NCI-H2081 (cell line): ENCODE measurements at regions not wholly inside any gene's neighbourhood (a gene's known extent, or its start where the extent isn't known, plus 50 kb on each side); places are given as distances from the start of the nearest gene placed in this dataset.
"Not testable (repeated sequence)": the region's sequence is repeated elsewhere in the genome, so short reads cannot be mapped to it uniquely, and the experiment has no call there.

Source experiments
- DNase-seq, 2 experiments: peaks; one replicate each; lab custom pipeline; 2025; lab: John Stamatoyannopoulos, UW

DNA sequence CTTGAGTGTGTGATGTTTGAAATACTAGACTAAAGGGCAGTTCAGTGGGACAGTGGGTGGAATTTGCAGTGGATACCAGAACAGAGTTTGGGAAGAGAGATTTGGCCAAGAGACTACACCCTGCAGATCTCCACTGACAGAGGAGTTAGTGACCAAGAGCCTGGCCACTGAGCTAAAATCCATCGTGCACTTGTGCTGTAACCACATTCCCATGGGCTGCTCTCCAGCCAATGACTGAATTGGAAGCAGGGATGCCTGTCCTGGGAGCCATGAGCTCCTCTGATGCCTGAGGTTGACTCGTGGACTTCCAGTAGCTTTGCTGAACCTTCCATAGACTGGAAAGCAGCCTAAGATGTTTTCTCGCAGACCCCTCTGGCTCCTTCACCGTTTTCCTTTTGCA, 296.1 kb downstream of the TRIML1 start:
- DNase-seq, result no peak

GRCh38 chr4:188437535-188437934, 298.3 kb downstream of the TRIML1 start:
- no peak for DNase-seq

DNA sequence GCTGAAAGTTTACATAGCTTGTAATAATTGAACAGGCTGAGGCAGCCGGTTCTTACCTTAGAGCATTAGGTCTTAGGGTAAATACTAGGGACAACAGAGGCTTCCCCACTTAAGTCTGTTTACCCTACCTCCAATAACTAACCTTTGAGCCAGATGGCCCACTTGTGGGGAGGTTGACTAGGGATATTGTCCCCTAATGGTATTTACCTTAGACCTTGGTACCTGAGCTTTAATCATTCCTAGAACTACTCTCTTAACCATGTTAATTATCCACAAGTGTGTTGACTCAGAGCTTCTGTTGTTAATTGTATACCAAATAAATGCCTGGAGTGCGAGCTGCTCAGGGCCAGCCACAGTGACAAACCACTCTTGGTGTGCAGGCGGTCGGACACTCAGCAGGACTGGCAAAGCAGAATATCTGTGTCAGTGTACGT, 299.2 kb downstream of the TRIML1 start:
- peak; percentile 63 to 92 for DNase-seq

DNA sequence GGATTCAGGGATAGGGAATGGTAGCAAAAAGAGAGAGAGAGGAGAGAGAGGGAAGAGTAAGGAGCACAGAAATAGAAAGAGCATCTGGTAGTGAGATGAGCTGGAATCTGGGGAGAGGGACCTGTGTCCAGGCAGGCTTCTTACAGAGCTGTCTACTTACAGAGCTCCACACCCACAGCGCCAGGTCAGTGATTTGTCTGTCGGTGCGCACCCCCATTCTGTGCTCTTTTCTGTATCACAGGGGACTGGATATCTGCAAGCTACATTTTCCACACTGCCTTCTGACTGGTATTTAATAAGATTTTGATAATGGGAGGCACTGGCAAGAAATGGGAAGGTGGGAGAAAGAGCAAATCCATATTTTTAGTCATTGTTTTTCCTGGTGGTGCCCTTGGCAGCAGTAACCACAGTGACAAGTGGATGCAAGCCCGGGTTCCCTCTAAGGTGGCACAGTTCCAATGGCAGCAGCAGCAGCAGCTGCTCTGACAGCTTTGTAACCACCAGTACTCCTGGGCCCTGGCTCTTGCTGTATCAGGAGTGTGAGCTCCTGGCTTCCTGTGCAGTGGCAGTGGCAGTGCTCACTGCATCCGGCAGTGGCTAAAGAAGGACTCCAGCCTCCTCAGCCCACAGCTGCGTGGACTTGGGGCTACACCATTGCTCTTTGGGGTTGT, 300.5 kb downstream of the TRIML1 start:
- DNase-seq, result peak; percentile 84 to 96

DNA sequence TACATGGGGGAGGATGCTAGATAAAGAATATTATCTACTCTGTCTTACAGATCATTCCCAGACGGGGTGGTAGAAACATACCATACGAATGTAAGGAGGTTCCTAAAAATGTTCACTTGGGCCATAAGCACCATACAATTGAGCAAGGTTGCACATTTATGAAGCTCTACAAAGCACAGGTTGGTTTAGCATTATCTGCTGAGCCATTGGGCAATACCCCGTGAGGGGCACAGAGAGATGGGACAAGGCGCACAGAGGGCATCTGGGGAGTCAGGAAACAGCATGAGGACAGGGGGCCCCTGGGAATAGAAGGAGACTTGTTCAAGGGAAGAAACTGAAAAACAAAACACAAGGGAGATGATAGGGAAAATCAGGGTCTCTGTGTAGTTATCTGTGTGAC, 305.3 kb downstream of the TRIML1 start:
- no peak for DNase-seq

GRCh38 chr4:188448996-188449395, 309.8 kb downstream of the TRIML1 start:
- not testable (repeated sequence) for DNase-seq

GRCh38 chr4:188450571-188450970, 311.3 kb downstream of the TRIML1 start:
- DNase-seq, result no peak

- no peak for DNase-seq
Measured at GRCh38 chr4:188452097-188452496, 312.9 kb downstream of the TRIML1 start.

DNA sequence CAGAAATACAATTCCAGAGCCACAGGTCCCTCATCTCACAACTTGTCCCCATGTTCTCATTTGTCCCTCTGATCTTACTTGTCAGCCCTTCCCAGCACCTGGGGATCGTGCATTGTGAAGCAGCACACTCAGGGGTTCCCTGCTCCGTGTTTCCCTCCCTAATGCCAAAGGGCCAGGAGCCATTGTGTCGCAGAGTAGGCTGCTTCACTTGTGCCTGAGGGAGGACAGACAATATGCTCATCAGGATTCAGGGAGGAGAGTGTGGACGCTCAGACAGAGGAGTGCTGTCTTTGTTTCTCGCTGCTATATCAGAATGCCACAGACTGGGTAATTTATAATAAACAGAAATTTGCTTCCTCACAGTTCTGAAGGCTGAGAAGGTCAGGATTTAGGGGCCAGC, 315.3 kb downstream of the TRIML1 start:
- no peak for DNase-seq

- no peak for DNase-seq
Measured at GRCh38 chr4:188455062-188455752, 316.0 kb downstream of the TRIML1 start.

GRCh38 chr4:188459381-188459780, 320.1 kb downstream of the TRIML1 start:
- peak; percentile 9 to 73 for DNase-seq

GRCh38 chr4:188463909-188464308, 324.7 kb downstream of the TRIML1 start:
- DNase-seq, result no peak

DNA sequence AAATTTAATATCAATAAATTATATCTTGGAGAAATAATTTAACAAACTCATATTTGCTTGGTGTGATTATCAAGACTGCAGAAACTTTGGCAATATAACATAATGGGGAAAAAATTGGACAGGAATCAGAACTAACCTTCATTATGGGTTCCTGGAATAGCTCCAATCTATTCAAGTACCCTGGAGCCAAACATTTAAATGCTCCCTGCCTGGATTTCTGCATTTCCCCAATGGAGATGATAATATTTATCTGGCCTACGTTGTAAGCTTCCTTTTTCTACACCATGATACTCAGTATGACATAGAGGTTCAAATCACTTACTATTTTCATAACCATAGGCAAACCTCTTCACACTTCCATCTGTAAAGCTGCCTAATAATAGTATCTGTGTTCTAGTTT, 326.8 kb downstream of the TRIML1 start:
- DNase-seq, result peak; percentile 25 to 70

DNA sequence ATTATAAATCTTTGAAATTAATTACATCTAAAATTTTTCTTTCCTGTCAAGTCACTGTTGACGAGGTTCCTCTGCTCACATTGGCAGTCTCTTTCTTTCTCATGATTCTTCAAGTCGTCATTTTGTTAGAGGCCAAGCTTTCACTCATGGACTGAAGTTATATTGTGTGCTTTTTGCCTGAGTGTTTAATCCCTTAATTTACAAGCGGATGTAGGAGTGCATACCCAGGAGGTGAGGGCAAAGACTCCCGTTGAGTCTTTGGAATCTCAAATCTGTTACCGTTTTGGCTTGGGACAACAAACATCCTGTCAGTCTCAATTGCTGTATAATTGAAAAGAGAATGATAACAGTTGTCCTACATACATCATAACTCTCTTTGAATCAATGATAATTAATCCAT, 345.0 kb downstream of the TRIML1 start:
- DNase-seq, result no peak

GRCh38 chr4:188485906-188486305, 346.7 kb downstream of the TRIML1 start:
- no peak for DNase-seq

DNA sequence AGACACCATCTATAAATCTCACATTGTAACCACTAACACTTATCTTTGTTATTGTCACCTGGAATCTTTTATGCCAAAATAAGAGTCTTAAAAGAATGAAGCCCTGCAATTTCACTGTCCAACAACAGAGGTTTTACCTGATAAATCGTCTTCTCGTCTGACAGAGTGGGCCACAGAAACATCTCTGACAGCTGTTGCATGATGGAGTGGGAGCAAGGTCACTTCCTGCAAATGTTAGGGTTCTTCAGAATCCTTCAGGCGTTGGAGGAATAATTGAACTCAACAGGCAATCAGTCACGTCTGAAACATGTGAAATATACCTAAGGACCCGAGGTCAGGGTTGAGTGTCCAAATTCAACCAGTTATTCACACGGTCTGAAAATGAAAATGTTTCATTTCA, 353.6 kb downstream of the TRIML1 start:
- no peak for DNase-seq

DNA sequence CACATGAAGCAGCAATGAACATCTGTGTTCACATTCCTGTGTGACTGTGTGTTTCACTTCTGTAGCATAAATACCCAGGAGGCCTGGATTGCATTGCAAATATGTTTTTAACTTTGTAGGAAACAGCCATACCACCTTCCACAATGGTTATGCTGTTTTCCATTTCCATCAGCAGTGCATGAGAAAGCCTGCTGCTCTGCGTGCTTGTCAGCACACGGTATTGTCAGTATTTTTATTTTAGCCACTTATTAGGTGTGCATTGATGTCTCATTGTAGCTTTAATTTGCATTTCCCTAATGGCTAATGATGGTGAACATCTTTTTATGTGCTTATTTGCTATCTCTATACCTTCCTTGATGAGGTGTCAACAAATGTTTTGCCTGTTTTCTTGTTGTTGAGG, 355.9 kb downstream of the TRIML1 start:
- DNase-seq, result no peak

GRCh38 chr4:188511431-188511830, 372.2 kb downstream of the TRIML1 start:
- no peak for DNase-seq

GRCh38 chr4:188532751-188533150, 393.5 kb downstream of the TRIML1 start:
- no peak for DNase-seq

DNA sequence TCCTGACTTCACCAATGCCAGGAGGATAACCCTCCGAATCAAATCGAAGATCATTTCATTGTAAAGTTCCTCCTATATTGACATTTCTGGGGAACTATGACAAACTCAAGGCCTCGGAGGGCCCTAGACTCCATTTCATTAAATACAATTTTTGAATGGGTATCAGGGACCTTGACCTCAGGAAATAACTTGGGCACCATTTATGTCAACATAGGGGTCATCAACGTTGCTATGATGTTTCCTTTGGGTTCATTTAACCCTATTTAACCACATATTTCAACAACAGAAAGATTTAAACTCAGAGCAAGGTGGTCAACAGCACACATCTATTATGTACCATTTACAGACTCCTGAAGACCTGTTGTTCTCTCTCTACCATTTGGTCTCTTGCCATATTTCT, 395.1 kb downstream of the TRIML1 start:
- no peak for DNase-seq

DNA sequence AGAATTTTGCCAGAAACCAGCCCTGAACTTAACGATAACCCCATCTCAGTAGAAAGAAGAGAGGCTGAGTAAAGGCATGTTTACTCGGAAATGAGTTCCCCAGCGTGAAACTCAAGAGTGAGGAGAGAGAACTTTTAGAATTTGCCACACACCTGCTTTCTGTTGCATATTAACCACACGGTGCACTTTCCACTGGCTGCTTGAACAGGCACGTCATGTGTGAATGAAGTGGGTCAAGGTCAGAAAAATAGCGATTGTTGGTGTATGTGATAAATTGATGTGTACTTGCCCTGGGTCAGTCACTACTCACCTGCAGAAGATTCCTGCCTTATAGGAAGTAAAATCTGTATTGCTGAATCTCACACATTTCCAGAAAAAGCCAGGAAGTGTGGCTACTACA, 395.7 kb downstream of the TRIML1 start:
- DNase-seq, result no peak

DNA sequence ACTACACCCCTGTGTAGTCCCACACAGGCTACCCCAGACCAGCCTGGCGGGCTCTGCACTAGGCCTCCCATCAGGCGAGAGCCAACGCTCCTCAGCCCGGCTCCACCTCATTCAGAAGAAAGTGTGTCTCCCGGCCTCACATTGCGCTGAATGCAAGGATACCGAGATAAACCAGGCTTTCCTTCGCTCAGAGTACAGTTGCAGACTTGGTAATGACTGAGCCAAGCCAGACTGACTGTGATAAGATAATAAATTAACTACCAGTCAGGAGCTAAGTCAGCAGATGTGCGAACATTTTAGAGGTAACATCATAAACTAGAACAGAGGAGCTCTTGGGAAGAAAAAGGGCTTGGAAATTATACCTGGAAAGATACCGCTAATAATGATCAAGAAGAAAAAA, 397.6 kb downstream of the TRIML1 start:
- no peak for DNase-seq

DNA sequence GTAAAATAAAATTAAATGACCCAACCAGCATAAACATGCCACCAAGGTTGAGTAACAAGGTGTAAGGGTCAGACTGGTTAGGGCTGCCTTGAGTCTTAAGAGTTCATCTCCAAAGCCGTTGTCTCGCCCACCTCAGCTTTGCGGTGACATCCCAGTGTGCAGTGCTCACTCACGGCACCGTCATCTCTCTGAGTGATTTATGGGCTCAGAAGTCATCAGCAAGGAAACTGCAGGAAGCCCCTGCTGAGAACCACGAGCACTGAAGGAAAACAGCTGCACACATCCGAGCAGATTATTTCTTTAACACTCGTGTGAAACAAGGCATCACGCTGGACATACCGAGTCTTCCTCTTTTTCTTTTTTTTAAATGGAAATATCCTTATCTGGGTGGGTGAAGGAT, 411.1 kb downstream of the TRIML1 start:
- no peak for DNase-seq

- DNase-seq, result no peak
Measured at GRCh38 chr4:188551156-188551555, 411.9 kb downstream of the TRIML1 start.
